Neural progenitor cell (in vitro differentiated cells): ENCODE measurements at regions not wholly inside any gene's neighbourhood (a gene's known extent, or its start where the extent isn't known, plus 50 kb on each side); places are given as distances from the start of the nearest gene placed in this dataset.

ENCODE experiments used
- DNase-seq: peaks from one replicate; pipeline ENCODE4 v3.0.0-alpha.2; 2016; ENCODE audit warnings: low spot score
- H2AFZ ChIP-seq: fragments of 200-600 bp; sonication (generic); replicated peaks from 2 replicates; pipeline ENCODE4 v1.6.1; 2016; ENCODE audit warnings: antibody characterized with exemption
- H3F3A ChIP-seq: fragments of 200-600 bp; sonication (generic); 2 replicates; pipeline ENCODE4 v1.6.1; 2016; ENCODE audit warnings: antibody characterized with exemption, low read depth
- H3K27ac ChIP-seq: fragments of 200-600 bp; sonication (generic); 2 replicates; pipeline ENCODE4 v1.5.1; 2016; ENCODE audit warnings: mild to moderate bottlenecking
- H3K27me3 ChIP-seq: fragments of 200-600 bp; sonication (generic); 2 replicates; pipeline ENCODE4 v1.6.1; 2016; ENCODE audit warnings: mild to moderate bottlenecking, moderate library complexity
- H3K36me3 ChIP-seq: fragments of 200-600 bp; sonication (generic); 2 replicates; pipeline ENCODE4 v1.5.1; 2016
- H3K4me1 ChIP-seq: fragments of 200-600 bp; sonication (generic); 2 replicates; pipeline ENCODE4 v1.6.1; 2016; ENCODE audit warnings: mixed run types
- H3K4me2 ChIP-seq: fragments of 200-600 bp; sonication (generic); 2 replicates; pipeline ENCODE4 v1.6.1; 2016
- H3K4me3 ChIP-seq: fragments of 200-600 bp; sonication (generic); 2 replicates; pipeline ENCODE4 v1.5.1; 2016
- H3K79me2 ChIP-seq: fragments of 200-600 bp; sonication (generic); 2 replicates; pipeline ENCODE4 v1.6.1; 2016; ENCODE audit warnings: low read depth
- H3K9ac ChIP-seq: fragments of 200-600 bp; sonication (generic); 2 replicates; pipeline ENCODE4 v1.6.1; 2016
- H3K9me3 ChIP-seq: fragments of 200-600 bp; sonication (generic); 2 replicates; pipeline ENCODE4 v1.5.1; 2016; ENCODE audit warnings: low read depth
- H4K20me1 ChIP-seq: fragments of 200-600 bp; sonication (generic); 2 replicates; pipeline ENCODE4 v1.6.1; 2016; ENCODE audit warnings: low read depth
- H3K27ac Mint-ChIP-seq: 3 replicates; pipeline ENCODE4 v1.8.0; 2021; ENCODE audit warnings: mixed read lengths
- H3K27me3 Mint-ChIP-seq: 2 replicates; pipeline ENCODE4 v1.8.0; 2022; ENCODE audit warnings: low read depth, mild to moderate bottlenecking, inconsistent platforms, moderate library complexity, mixed read lengths; ENCODE audit not compliant: insufficient read depth
- H3K36me3 Mint-ChIP-seq: 3 replicates; pipeline ENCODE4 v1.8.0; 2021; ENCODE audit warnings: mixed read lengths
- H3K4me1 Mint-ChIP-seq: 3 replicates; pipeline ENCODE4 v1.8.0; 2021; ENCODE audit warnings: mixed read lengths
- H3K4me3 Mint-ChIP-seq: 3 replicates; pipeline ENCODE4 v1.8.0; 2021; ENCODE audit warnings: mild to moderate bottlenecking, moderate library complexity, mixed read lengths
- H3K9me3 Mint-ChIP-seq: 3 replicates; pipeline ENCODE4 v1.8.0; 2020; ENCODE audit warnings: mixed read lengths
- CTCF ChIP-seq: fragments of 200-600 bp; sonication (generic); IDR thresholded peaks from 2 replicates; pipeline ENCODE4 v1.5.1; 2017; ENCODE audit warnings: antibody characterized with exemption, mild to moderate bottlenecking
- EZH2 ChIP-seq: fragments of 200-600 bp; sonication (generic); IDR thresholded peaks from 2 replicates; pipeline ENCODE4 v1.6.1; 2017; ENCODE audit warnings: antibody characterized with exemption, mild to moderate bottlenecking, moderate library complexity
- EZH2phosphoT487 ChIP-seq: fragments of 200-600 bp; sonication (generic); IDR thresholded peaks from 2 replicates; pipeline ENCODE4 v1.6.1; 2017; ENCODE audit warnings: antibody characterized with exemption

- no peak for TF ChIP-seq EZH2
- no peak for TF ChIP-seq CTCF
- no peak for TF ChIP-seq EZH2phosphoT487
- H3K36me3 ChIP-seq, result no peaks in the 10 kb centered on the region
These were observed 244.8 kb upstream of the FAT3 start for GRCh38 chr11:91979775-91980174.

DNA sequence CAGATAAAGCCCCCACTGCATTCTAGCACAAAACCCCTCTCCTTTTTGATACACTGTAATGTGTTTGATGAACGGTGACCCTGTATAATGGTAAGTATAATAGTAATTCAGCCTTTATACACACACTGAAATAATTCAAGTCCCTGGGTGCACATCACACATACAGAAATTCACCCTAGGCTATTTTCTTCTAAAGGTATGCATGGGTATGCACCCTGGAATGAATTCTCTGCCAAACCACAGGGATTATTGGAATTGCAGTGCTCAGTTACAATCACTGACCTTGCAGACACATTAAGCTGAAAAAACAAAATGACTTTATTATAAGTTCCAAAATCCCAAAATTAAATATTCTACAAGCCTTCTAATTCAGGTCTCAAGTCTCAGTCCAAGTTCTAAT, 245.9 kb upstream of the FAT3 start:
- no peak overlapping the region for H3K27ac ChIP-seq
- H3K4me1 Mint-ChIP-seq, result peaks cover 29% of the 10 kb centered on the region
- DNase-seq, result no peak

More at GRCh38 chr11:91979775-91980174, 244.8 kb upstream of the FAT3 start:
- no peaks in the 10 kb centered on the region for H3K27me3 Mint-ChIP-seq
- no peaks in the 10 kb centered on the region for H3K36me3 Mint-ChIP-seq
- Histone ChIP-seq H3K4me3 (no peak overlapping the region), H3K27me3 (no peaks in the 10 kb centered on the region), H2AFZ (no peak overlapping the region), H4K20me1 (no peaks in the 10 kb centered on the region), H3K4me2 (no peak overlapping the region), H3K4me1 (peaks cover 21% of the 10 kb centered on the region), H3K27ac (no peak overlapping the region), H3K9ac (no peak overlapping the region), H3K79me2 (no peaks in the 10 kb centered on the region), H3K9me3 (no peaks in the 10 kb centered on the region), H3F3A (no peaks in the 10 kb centered on the region)
- no peak overlapping the region for H3K27ac Mint-ChIP-seq
- H3K9me3 Mint-ChIP-seq, result no peaks in the 10 kb centered on the region
- DNase-seq, result no peak
- peaks cover 39% of the 10 kb centered on the region for H3K4me1 Mint-ChIP-seq
- no peak overlapping the region for H3K4me3 Mint-ChIP-seq

DNA sequence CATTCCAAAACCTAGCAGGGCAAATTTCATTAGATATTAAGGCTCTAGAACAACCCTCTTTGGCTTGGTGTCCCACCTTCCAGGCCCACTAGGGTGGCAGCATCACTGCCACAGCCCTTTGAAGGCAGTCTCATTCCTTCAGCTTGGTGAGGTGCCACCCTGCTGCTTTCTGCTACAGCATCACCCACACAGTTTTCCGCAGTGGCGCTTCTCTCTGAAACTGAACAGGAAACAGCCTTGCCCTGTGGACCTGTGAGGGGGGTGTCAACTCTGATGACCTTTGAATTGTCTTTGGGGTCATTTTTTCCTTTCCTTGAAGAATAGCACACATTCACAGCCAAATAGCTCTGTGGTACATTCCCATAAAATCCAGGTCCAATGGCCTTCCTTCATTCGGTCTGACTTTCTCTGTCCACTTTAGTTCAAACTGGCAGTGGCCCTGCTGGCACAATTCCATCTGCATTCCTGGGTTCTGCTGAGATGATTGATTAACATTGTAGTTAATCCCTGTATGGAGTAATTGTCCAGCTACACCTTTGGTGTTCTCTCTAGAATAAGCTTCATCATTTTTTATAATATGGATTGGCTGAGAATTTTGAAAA, 251.9 kb upstream of the FAT3 start:
- H3K9ac ChIP-seq, result no peak overlapping the region
- no peak overlapping the region for H2AFZ ChIP-seq
- Mint-ChIP-seq H3K27me3 (peaks cover 4% of the 10 kb centered on the region), H3K27ac (no peak overlapping the region), H3K4me3 (no peak overlapping the region), H3K4me1 (peaks cover 29% of the 10 kb centered on the region), H3K9me3 (no peaks in the 10 kb centered on the region), H3K36me3 (no peaks in the 10 kb centered on the region)
- no peaks in the 10 kb centered on the region for H3K9me3 ChIP-seq
- no peaks in the 10 kb centered on the region for H4K20me1 ChIP-seq
- TF ChIP-seq EZH2phosphoT487, result no peak
- no peak for TF ChIP-seq EZH2
- TF ChIP-seq CTCF, result no peak
- H3K79me2 ChIP-seq, result no peaks in the 10 kb centered on the region
- H3K4me3 ChIP-seq, result no peak overlapping the region
- H3K36me3 ChIP-seq, result no peaks in the 10 kb centered on the region
- no peak overlapping the region for H3K4me2 ChIP-seq
- peaks cover 8% of the 10 kb centered on the region for H3K4me1 ChIP-seq
- DNase-seq, result peak; percentile 8
- no peak overlapping the region for H3K27ac ChIP-seq
- H3K27me3 ChIP-seq, result no peaks in the 10 kb centered on the region
- H3F3A ChIP-seq, result no peaks in the 10 kb centered on the region

More for the DNA sequence above, 245.9 kb upstream of the FAT3 start:
- no peaks in the 10 kb centered on the region for H3K27me3 ChIP-seq
- no peak overlapping the region for H3K4me3 Mint-ChIP-seq
- no peaks in the 10 kb centered on the region for H3K79me2 ChIP-seq
- no peak overlapping the region for H3K4me3 ChIP-seq
- H3K36me3 ChIP-seq, result no peaks in the 10 kb centered on the region
- H3K9me3 ChIP-seq, result no peaks in the 10 kb centered on the region
- H2AFZ ChIP-seq, result no peak overlapping the region
- H3K27me3 Mint-ChIP-seq, result no peaks in the 10 kb centered on the region
- H3K9me3 Mint-ChIP-seq, result no peaks in the 10 kb centered on the region
- no peak overlapping the region for H3K9ac ChIP-seq
- TF ChIP-seq EZH2 (no peak), CTCF (no peak), EZH2phosphoT487 (no peak)
- H3K36me3 Mint-ChIP-seq, result no peaks in the 10 kb centered on the region
- peaks cover 11% of the 10 kb centered on the region for H3K4me1 ChIP-seq
- H3K4me2 ChIP-seq, result no peak overlapping the region
- no peak overlapping the region for H3K27ac Mint-ChIP-seq
- no peaks in the 10 kb centered on the region for H4K20me1 ChIP-seq
- no peaks in the 10 kb centered on the region for H3F3A ChIP-seq
